WTC11 (cell line): ENCODE measurements at regions not wholly inside any gene's neighbourhood (a gene's known extent, or its start where the extent isn't known, plus 50 kb on each side); places are given as distances from the start of the nearest gene placed in this dataset.

Experiments
- ATAC-seq: fragments of 200-7000 bp; cut with Tn5 transposase; 2 replicates; pipeline ENCODE4 v1.10.0; 2021; ENCODE audit warnings: mild to moderate bottlenecking, moderate library complexity
- CTCF ChIA-PET: fragments of 300-600 bp; sonication (Branson Sonifier 250); formaldehyde crosslinking; loops from one replicate; lab custom pipeline; 2021; ENCODE audit warnings: antibody characterized with exemption; lab: Charles Lee
- POLR2A ChIA-PET: fragments of 350-600 bp; sonication (Branson Sonifier 250); formaldehyde crosslinking; loops from one replicate; lab custom pipeline; 2021; ENCODE audit warnings: antibody characterized with exemption; lab: Charles Lee
- DNase-seq: peaks from one replicate; pipeline ENCODE4 v3.0.0; 2021; ENCODE audit warnings: low spot score
- H3K27ac Mint-ChIP-seq: 2 replicates; pipeline ENCODE4 v1.8.0; 2021; ENCODE audit warnings: mixed read lengths
- H3K27me3 Mint-ChIP-seq: 2 replicates; pipeline ENCODE4 v1.8.0; 2021; ENCODE audit warnings: low read depth, mild to moderate bottlenecking, moderate library complexity, mixed read lengths
- H3K36me3 Mint-ChIP-seq: 2 replicates; pipeline ENCODE4 v1.8.0; 2021; ENCODE audit warnings: mixed read lengths
- H3K4me1 Mint-ChIP-seq: 2 replicates; pipeline ENCODE4 v1.8.0; 2022; ENCODE audit warnings: mixed read lengths
- H3K4me3 Mint-ChIP-seq: 2 replicates; pipeline ENCODE4 v1.8.0; 2021; ENCODE audit warnings: mild to moderate bottlenecking, moderate library complexity, mixed read lengths
- H3K9me3 Mint-ChIP-seq: 2 replicates; pipeline ENCODE4 v1.8.0; 2021; ENCODE audit warnings: mixed read lengths
- AFF4 ChIP-seq: sonication (generic); formaldehyde crosslinking; IDR thresholded peaks from 2 replicates; pipeline ENCODE4 v1.8.1; 2023; ENCODE audit warnings: mild to moderate bottlenecking, missing genetic modification reagents, borderline replicate concordance
- CDX4 ChIP-seq: fragments of 250-450 bp; sonication (Bioruptor Pico); IDR thresholded peaks from 2 replicates; pipeline ENCODE4 v1.9.0; 2021; ENCODE audit warnings: moderate library complexity, mild to moderate bottlenecking, inconsistent platforms, borderline replicate concordance
- E2F1 ChIP-seq: sonication (generic); formaldehyde crosslinking; IDR thresholded peaks from 2 replicates; pipeline ENCODE4 v1.8.0; 2022; ENCODE audit warnings: mild to moderate bottlenecking, missing genetic modification reagents
- E2F5 ChIP-seq: sonication (generic); formaldehyde crosslinking; IDR thresholded peaks from 2 replicates; pipeline ENCODE4 v1.8.1; 2022; ENCODE audit warnings: mild to moderate bottlenecking, moderate library complexity, missing genetic modification reagents
- ERG ChIP-seq: fragments of 250-450 bp; sonication (Bioruptor Pico); IDR thresholded peaks from 2 replicates; pipeline ENCODE4 v1.8.0; 2021; ENCODE audit warnings: mild to moderate bottlenecking
- GTF2I ChIP-seq: fragments of 250-450 bp; sonication (Bioruptor Pico); conservative IDR thresholded peaks from 2 replicates; pipeline ENCODE4 v1.4.0; 2021; ENCODE audit warnings: mild to moderate bottlenecking
- NFATC4 ChIP-seq: fragments of 250-450 bp; sonication (Bioruptor Pico); IDR thresholded peaks from 2 replicates; pipeline ENCODE4 v1.9.0; 2021; ENCODE audit warnings: mild to moderate bottlenecking
- NR1H2 ChIP-seq: sonication (generic); formaldehyde crosslinking; IDR thresholded peaks from 2 replicates; pipeline ENCODE4 v1.9.0; 2021; ENCODE audit warnings: mild to moderate bottlenecking, moderate library complexity, missing genetic modification reagents
- RELA ChIP-seq: sonication (generic); formaldehyde crosslinking; IDR thresholded peaks from 2 replicates; pipeline ENCODE4 v1.8.1; 2022; ENCODE audit warnings: missing genetic modification reagents, mild to moderate bottlenecking, borderline replicate concordance
- SMAD4 ChIP-seq: sonication (generic); formaldehyde crosslinking; IDR thresholded peaks from 2 replicates; pipeline ENCODE4 v1.8.0; 2022; ENCODE audit warnings: mild to moderate bottlenecking, missing genetic modification reagents
- SOX15 ChIP-seq: fragments of 250-450 bp; sonication (Bioruptor Pico); IDR thresholded peaks from 2 replicates; pipeline ENCODE4 v1.9.0; 2021; ENCODE audit warnings: mild to moderate bottlenecking
- ZNF425 ChIP-seq: fragments of 250-450 bp; sonication (Bioruptor Pico); conservative IDR thresholded peaks from 2 replicates; pipeline ENCODE4 v1.9.0; 2021; ENCODE audit warnings: mild to moderate bottlenecking
- ZSCAN18 ChIP-seq: fragments of 250-450 bp; sonication (Bioruptor Pico); IDR thresholded peaks from 2 replicates; pipeline ENCODE4 v2.1.2; 2022; ENCODE audit warnings: mild to moderate bottlenecking, moderate library complexity

- TF ChIP-seq E2F5 (CRISPR knock-in tag) (no peak), GTF2I (no peak), ERG (CRISPR knock-in tag) (no peak), NFATC4 (no peak), CDX4 (CRISPR knock-in tag) (no peak), SMAD4 (CRISPR knock-in tag) (no peak)
Observed at GRCh38 chr7:13062631-13063030, 375.2 kb downstream of the ARL4A start (continued).

GRCh38 chr7:13067036-13067435 is 379.6 kb downstream of the ARL4A start:
- peak; percentile 89 for ATAC-seq
- no peak for TF ChIP-seq CDX4 (CRISPR knock-in tag)
- TF ChIP-seq NR1H2 (CRISPR knock-in tag) = no peak
- no peak for TF ChIP-seq E2F1 (CRISPR knock-in tag)
- no peak for TF ChIP-seq SOX15 (CRISPR knock-in tag)
- no peak for TF ChIP-seq AFF4 (CRISPR knock-in tag)
- no peak for TF ChIP-seq ZSCAN18 (CRISPR knock-in tag)
- no peak for TF ChIP-seq RELA
- no peak for TF ChIP-seq ZNF425 (CRISPR knock-in tag)
- POLR2A ChIA-PET = no interaction called here
- DNase-seq = peak; percentile 18
- H3K9me3 Mint-ChIP-seq = no peaks in the 10 kb centered on the region
- no peaks in the 10 kb centered on the region for H3K4me1 Mint-ChIP-seq
- H3K27me3 Mint-ChIP-seq = no peaks in the 10 kb centered on the region
- 0 out of 2 replicates have a peak overlapping the region, but pooled peaks have one; percentile 26 for H3K27ac Mint-ChIP-seq
- CTCF ChIA-PET = interaction anchor here (0.7 to 1.3 kb wide), 3 partner anchors 87 to 548 kb away, joined by 3 to 5 read pairs (median 3); no protein-coding TSS in a partner anchor
- H3K36me3 Mint-ChIP-seq = no peaks in the 10 kb centered on the region
- H3K4me3 Mint-ChIP-seq = no peak overlapping the region
